EH (cell line): ENCODE measurements at regions not wholly inside any gene's neighbourhood (a gene's known extent, or its start where the extent isn't known, plus 50 kb on each side); places are given as distances from the start of the nearest gene placed in this dataset.

Experiments
- DNase-seq: peaks from one replicate; pipeline ENCODE4 v3.0.0-alpha.2; 2015; ENCODE audit warnings: low read depth

DNA sequence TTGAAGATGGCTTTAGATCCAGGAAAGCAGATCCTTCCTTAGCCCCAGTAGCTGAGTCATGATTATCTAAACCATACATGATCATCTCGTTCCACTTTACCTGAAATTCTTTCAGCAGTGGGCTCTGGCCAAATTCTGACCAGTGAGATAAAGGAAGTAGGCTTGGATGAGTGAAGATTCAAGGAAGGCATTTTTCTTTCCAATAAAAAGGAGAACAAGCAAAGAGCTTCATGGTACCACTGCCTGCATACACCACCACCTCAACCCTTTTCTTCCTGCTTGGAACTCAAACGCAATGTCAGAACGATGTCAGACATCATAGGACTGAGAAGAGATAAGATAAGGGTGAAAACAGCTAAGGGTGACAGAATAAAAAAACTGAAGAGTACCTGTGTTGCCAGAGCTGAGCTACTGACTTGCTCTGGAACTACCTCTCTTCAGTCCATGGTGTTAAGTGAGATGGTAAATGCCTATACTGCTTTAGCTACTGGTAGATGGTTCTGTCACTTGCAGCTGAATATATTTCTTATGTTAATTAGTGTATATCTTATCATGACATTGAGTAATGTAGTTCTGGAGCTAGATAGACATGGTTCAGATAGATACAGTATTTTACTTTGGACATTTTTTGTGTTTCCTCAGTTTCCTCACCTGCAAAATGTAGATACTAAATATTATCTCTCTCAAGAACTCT, 58.7 kb upstream of the ACVR1 start:
- no peak for DNase-seq

DNA sequence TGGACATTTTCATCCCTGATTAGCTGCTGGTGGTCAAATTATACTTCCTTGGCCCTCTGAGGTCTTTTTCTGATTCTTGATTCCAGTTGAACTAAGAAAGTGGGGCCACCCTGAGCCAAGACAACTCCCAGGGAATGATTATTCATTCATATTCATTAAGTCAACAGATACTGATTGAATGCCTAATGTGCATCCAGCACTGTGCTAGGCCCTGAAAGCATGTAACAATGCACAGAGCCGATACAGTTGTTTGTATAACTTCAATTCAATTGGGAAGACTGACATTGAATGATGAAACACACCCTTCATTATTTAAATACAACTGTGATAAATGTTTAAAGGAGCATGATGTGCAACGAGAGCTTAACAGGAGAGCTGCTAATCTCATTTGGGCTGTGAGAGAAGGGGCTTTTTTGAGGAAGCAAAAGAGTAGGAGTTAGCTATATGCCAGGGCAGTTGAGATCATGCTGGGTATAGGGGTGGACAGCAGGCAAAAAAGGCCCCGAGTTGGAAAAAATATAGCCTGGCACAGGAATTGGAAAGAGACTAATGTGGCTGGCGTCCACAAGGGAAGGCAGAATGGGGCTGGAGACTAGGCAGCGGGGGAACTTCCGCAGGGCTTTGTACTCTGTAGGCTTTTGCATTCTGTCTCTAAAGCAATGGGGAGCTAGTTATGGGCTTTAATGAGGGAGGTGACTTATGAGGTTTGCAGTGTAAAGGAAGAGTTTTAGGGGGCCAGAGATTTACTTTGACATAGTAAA, 57.2 kb upstream of the ACVR1 start:
- no peak for DNase-seq

- no peak for DNase-seq
Observed at GRCh38 chr2:157932480-157933159, 56.5 kb upstream of the ACVR1 start.

DNA sequence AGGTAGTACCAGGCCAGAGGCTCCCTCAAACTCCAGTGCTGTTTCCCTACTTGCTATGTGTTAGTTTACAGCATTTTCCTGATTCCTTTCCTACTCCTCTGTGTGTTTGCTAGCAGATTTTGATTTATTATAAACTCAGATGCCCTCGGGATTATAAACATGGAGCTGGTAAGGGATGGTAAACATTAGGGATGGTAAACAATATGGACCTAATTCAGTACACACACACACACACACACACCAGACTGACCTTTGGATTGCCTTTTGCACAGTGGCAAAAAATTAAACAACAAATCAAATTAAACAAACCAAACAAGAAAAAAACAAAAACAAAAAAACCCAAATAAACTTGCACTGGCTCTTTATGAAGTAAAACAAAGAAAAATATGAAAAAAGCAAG, 55.4 kb upstream of the ACVR1 start:
- DNase-seq: no peak

DNA sequence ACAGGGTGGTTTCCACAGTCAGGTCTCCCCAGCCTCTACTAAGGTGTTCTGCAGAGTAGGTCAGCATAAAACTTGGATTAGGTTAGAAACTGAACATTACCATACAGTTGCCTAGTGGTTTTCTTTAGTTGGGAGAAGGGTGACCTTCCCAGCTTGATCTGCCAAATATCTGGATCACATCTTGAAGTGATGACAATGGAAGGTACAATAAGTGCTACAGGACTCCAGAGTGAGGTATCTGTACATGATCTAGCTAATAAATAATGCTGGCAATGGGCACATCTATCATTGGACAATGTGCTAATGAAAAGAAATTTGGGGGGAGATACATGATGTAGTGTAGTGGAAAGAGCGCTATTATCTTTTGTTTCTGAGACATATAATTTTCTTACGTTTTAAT, 54.6 kb upstream of the ACVR1 start:
- DNase-seq: no peak

DNA sequence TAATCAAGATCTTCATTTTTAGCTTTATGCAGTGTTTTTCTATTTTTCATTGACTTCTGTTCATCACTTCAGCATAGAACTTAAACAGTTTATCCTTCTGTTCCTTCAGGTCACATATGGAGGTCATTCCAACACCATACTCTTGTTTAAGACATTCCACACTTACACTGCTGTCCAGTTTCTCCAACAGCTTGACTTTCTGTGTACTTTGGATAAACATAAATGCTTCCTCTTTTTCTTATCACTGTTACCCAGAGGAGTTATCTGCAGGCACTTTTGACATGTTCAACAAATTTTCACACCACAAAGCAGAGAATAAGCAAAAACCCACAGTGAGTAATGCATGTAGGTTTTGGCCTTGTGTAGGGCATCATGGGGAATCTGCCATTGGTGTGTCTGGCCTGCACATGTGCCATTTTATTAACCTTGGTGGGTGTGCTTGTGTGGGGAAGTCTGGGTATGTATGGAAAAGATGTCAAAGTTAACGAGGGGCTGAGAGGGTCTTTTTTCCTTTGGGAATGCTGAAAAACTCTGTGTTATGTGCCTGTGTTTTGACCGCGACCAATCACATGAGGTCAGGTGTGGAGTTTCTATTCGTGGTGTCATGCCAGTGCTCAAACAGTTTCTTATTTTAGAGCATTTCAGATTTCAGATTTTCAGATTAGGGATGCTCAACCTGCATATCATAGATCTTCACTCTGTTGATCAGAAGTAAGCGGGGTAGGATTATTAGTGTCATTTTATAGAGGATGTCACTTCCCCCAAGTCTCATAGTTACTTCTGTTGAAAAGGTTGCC, 53.9 kb upstream of the ACVR1 start:
- no peak for DNase-seq

GRCh38 chr2:157928372-157928771, 52.2 kb upstream of the ACVR1 start:
- DNase-seq: no peak

DNA sequence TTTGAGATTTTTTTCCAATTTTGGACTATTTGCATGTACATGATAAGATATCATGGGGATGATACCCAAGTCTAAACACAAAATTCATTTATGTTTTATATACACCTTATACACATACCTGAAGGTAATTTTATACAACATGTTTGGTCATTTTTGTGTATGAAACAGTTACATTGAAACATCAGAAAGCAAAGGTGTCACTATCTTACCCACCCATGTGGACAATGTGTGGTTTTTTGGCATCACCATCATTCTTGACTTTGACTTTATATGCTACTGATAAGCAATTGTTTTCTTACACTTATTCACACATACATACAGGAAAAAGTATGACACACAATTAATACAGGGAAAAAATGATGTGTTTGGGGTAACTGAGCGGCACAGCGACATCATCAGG, 51.0 kb upstream of the ACVR1 start:
- DNase-seq: no peak
